HepG2 (cell line): ENCODE measurements at regions not wholly inside any gene's neighbourhood (a gene's known extent, or its start where the extent isn't known, plus 50 kb on each side); places are given as distances from the start of the nearest gene placed in this dataset.

Source experiments
- ADNP ChIP-seq: sonication (generic); formaldehyde crosslinking; IDR thresholded peaks from 2 replicates; pipeline ENCODE4 v1.4.0; 2020; ENCODE audit warnings: missing genetic modification reagents
- AKAP8 ChIP-seq: sonication (generic); formaldehyde crosslinking; IDR thresholded peaks from 2 replicates; pipeline ENCODE4 v1.5.1; 2020; ENCODE audit warnings: mild to moderate bottlenecking, missing genetic modification reagents
- ARID2 ChIP-seq: sonication (generic); formaldehyde crosslinking; IDR thresholded peaks from 2 replicates; pipeline ENCODE4 v1.8.1; 2022; ENCODE audit warnings: mild to moderate bottlenecking, missing genetic modification reagents, borderline replicate concordance
- ARID5B ChIP-seq: IDR thresholded peaks from 2 replicates; pipeline ENCODE4 v1.4.0; 2020; ENCODE audit warnings: mild to moderate bottlenecking, missing genetic modification reagents
- CENPX ChIP-seq: sonication (generic); formaldehyde crosslinking; IDR thresholded peaks from 2 replicates; pipeline ENCODE4 v1.9.0; 2021; ENCODE audit warnings: mild to moderate bottlenecking, missing genetic modification reagents, moderate library complexity
- ERF ChIP-seq: IDR thresholded peaks from 2 replicates; pipeline ENCODE4 v1.6.1; 2018; ENCODE audit warnings: missing biosample characterization, missing genetic modification reagents
- HOXD1 ChIP-seq: sonication (generic); formaldehyde crosslinking; IDR thresholded peaks from 2 replicates; pipeline ENCODE4 v1.5.0; 2020; ENCODE audit warnings: missing genetic modification reagents
- MAF1 ChIP-seq: sonication (generic); formaldehyde crosslinking; IDR thresholded peaks from 2 replicates; pipeline ENCODE4 v1.5.0; 2020; ENCODE audit warnings: missing genetic modification reagents, borderline replicate concordance
- MED1 ChIP-seq: sonication (generic); formaldehyde crosslinking; IDR thresholded peaks from 2 replicates; pipeline ENCODE4 v1.4.0; 2020; ENCODE audit warnings: missing genetic modification reagents
- MEIS1 ChIP-seq: sonication (generic); formaldehyde crosslinking; IDR thresholded peaks from 2 replicates; pipeline ENCODE4 v1.9.0; 2021; ENCODE audit warnings: mild to moderate bottlenecking, missing genetic modification reagents, moderate library complexity, borderline replicate concordance
- NCOA2 ChIP-seq: sonication (generic); formaldehyde crosslinking; IDR thresholded peaks from 2 replicates; pipeline ENCODE4 v1.8.0; 2022; ENCODE audit warnings: inconsistent platforms
- PCBP2 ChIP-seq: fragments of 200-400 bp; formaldehyde crosslinking; optimal IDR thresholded peaks from 2 replicates; pipeline ENCODE3; 2018; ENCODE audit warnings: low read length, low read depth; ENCODE audit not compliant: poor library complexity, severe bottlenecking
- POLR2G ChIP-seq: fragments of 200-400 bp; formaldehyde crosslinking; IDR thresholded peaks from 2 replicates; pipeline ENCODE4 v1.6.1; 2018; ENCODE audit warnings: mild to moderate bottlenecking, low read depth, low read length, moderate library complexity
- SCMH1 ChIP-seq: sonication (generic); formaldehyde crosslinking; IDR thresholded peaks from 2 replicates; pipeline ENCODE4 v1.9.0; 2021; ENCODE audit warnings: missing genetic modification reagents, mild to moderate bottlenecking, borderline replicate concordance
- XBP1 ChIP-seq: sonication (generic); formaldehyde crosslinking; IDR thresholded peaks from 2 replicates; pipeline ENCODE4 v1.5.0; 2020; ENCODE audit warnings: missing genetic modification reagents
- ZBTB7B ChIP-seq: sonication (generic); formaldehyde crosslinking; IDR thresholded peaks from 2 replicates; pipeline ENCODE4 v1.4.0; 2020; ENCODE audit warnings: missing genetic modification reagents
- ZMYM2 ChIP-seq: sonication (generic); formaldehyde crosslinking; IDR thresholded peaks from 2 replicates; pipeline ENCODE4 v1.8.0; 2022; ENCODE audit warnings: mild to moderate bottlenecking, missing genetic modification reagents
- ZNF180 ChIP-seq: sonication (generic); formaldehyde crosslinking; IDR thresholded peaks from 2 replicates; pipeline ENCODE4 v1.4.0; 2020; ENCODE audit warnings: low read depth, missing genetic modification reagents, borderline replicate concordance
- ZNF556 ChIP-seq: sonication (generic); formaldehyde crosslinking; IDR thresholded peaks from 2 replicates; pipeline ENCODE4 v1.4.0; 2020; ENCODE audit warnings: mild to moderate bottlenecking, missing genetic modification reagents, borderline replicate concordance
- ZNF557 ChIP-seq: sonication (generic); formaldehyde crosslinking; IDR thresholded peaks from 2 replicates; pipeline ENCODE4 v1.4.0; 2020; ENCODE audit warnings: missing genetic modification reagents
- ZNF691 ChIP-seq: sonication (generic); formaldehyde crosslinking; IDR thresholded peaks from 2 replicates; pipeline ENCODE4 v1.4.0; 2020; ENCODE audit warnings: missing genetic modification reagents, low read depth, mild to moderate bottlenecking, borderline replicate concordance
- TF ChIP-seq, protein P1 (sequence below): IDR thresholded peaks from 2 replicates; pipeline ENCODE4 v1.6.1; 2016; ENCODE audit warnings: low read depth
- TF ChIP-seq, protein P2 (sequence below): sonication (generic); formaldehyde crosslinking; IDR thresholded peaks from 2 replicates; pipeline ENCODE4 v1.4.0; 2020; ENCODE audit warnings: missing genetic modification reagents, borderline replicate concordance

DNA sequence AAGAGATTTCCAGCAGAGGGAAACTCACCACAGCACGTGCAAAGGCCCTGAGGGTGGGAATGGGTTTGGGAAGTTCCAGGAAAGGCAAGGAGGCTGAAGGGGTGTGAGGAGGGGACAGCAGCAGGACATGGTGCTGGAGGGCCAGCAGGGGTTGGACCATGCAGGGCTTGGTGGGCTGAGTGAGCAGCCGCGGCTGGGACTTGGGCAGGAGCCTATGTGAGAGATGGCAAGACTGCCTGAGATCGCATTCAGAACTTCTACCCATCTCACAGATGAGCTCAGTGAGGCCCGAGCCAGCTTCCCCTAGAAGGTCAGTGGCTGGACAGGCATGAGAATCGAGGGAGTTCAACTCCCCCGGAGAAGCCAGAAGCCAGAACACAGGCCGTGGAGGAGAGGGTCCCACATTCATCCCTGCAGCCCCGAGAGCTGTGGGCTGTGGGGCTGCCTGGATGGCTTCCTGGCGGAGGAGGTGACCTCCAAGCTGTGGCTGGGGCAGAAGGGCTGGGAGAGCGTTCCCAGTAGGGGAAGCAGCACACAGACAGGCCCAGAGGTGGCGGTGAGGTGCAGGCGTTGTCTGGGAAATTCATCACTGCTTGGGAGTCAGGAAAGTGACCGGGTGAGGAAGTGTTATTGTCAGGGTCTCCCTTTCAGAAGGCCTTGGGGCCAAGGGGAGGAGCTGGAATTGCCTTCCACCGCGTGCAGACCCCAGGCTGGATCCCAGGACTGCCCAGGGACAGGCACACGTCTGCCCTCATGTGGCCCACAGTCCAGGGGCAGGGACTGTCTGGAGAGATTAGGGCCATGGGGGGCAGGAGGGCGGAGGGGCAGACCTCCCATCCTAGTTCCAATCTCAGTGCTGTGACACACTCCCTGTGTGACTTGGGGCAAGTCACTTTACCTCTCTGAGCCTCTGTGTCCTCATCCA lies 103.8 kb downstream of the CEBPB start (continued):
- peak; percentile 36; the same call in 1 of the 2 replicates for TF ChIP-seq ARID5B (CRISPR knock-in tag)
- TF ChIP-seq NCOA2 (CRISPR knock-in tag) = peak; percentile 40
- TF ChIP-seq HOXD1 (CRISPR knock-in tag) = no peak
- TF ChIP-seq ZNF557 (CRISPR knock-in tag) = 0 out of 2 replicates have a peak, but pooled peaks have one; percentile 20
- peak; percentile 63; the same call in 1 of the 2 replicates for TF ChIP-seq ZBTB7B (CRISPR knock-in tag)
- no peak for TF ChIP-seq ZNF180
- peak; percentile 81 for TF ChIP-seq ADNP (CRISPR knock-in tag)
- TF ChIP-seq, protein P1, sequence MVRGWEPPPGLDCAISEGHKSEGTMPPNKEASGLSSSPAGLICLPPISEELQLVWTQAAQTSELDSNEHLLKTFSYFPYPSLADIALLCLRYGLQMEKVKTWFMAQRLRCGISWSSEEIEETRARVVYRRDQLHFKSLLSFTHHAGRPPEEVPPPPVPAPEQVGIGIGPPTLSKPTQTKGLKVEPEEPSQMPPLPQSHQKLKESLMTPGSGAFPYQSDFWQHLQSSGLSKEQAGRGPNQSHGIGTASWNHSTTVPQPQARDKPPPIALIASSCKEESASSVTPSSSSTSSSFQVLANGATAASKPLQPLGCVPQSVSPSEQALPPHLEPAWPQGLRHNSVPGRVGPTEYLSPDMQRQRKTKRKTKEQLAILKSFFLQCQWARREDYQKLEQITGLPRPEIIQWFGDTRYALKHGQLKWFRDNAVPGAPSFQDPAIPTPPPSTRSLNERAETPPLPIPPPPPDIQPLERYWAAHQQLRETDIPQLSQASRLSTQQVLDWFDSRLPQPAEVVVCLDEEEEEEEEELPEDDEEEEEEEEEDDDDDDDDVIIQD (CRISPR knock-in tag) = no peak
- peak; percentile 32 for TF ChIP-seq ZMYM2
- no peak for TF ChIP-seq POLR2G
- TF ChIP-seq SCMH1 (CRISPR knock-in tag) = no peak
- TF ChIP-seq ARID2 (CRISPR knock-in tag) = no peak
- TF ChIP-seq MEIS1 = peak; percentile 30; the same call in 1 of the 2 replicates
- no peak for TF ChIP-seq XBP1 (CRISPR knock-in tag)
- TF ChIP-seq, protein P2, sequence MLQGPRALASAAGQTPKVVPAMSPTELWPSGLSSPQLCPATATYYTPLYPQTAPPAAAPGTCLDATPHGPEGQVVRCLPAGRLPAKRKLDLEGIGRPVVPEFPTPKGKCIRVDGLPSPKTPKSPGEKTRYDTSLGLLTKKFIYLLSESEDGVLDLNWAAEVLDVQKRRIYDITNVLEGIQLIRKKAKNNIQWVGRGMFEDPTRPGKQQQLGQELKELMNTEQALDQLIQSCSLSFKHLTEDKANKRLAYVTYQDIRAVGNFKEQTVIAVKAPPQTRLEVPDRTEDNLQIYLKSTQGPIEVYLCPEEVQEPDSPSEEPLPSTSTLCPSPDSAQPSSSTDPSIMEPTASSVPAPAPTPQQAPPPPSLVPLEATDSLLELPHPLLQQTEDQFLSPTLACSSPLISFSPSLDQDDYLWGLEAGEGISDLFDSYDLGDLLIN (CRISPR knock-in tag) = no peak
- peak; percentile 67 for TF ChIP-seq ZNF691 (CRISPR knock-in tag)
- TF ChIP-seq ERF (CRISPR knock-in tag) = 0 out of 2 replicates have a peak, but pooled peaks have one; percentile 43
- TF ChIP-seq AKAP8 (CRISPR knock-in tag) = no peak
- no peak for TF ChIP-seq MAF1
- no peak for TF ChIP-seq PCBP2
- TF ChIP-seq CENPX (CRISPR knock-in tag) = no peak
- TF ChIP-seq ZNF556 (CRISPR knock-in tag) = 0 out of 2 replicates have a peak, but pooled peaks have one; percentile 69
- TF ChIP-seq MED1 = peak; percentile 39; the same call in 1 of the 2 replicates
